Dermis blood vessel endothelial cell (primary cell): ENCODE measurements at regions not wholly inside any gene's neighbourhood (a gene's known extent, or its start where the extent isn't known, plus 50 kb on each side); places are given as distances from the start of the nearest gene placed in this dataset.

Source experiments
- DNase-seq: peaks from one replicate; pipeline ENCODE4 v3.0.0; 2010

- no peak for DNase-seq
Measured at GRCh38 chr1:232893481-232894313, 56.7 kb upstream of the NTPCR start.

- no peak for DNase-seq
Measured at GRCh38 chr1:232894436-232894835, 56.0 kb upstream of the NTPCR start.

- no peak for DNase-seq
Measured at GRCh38 chr1:232897949-232898465, 52.4 kb upstream of the NTPCR start.

- DNase-seq, result no peak
Measured at GRCh38 chr1:232899268-232899667, 51.1 kb upstream of the NTPCR start.

GRCh38 chr1:232899839-232900238 is 50.6 kb upstream of the NTPCR start:
- DNase-seq, result no peak
